HG02973 (cell line): ENCODE measurements at regions not wholly inside any gene's neighbourhood (a gene's known extent, or its start where the extent isn't known, plus 50 kb on each side); places are given as distances from the start of the nearest gene placed in this dataset.

Experiments used
- ATAC-seq: cut with Tn5 transposase; IDR thresholded peaks from one replicate; pipeline ENCODE4 v1.9.1; 2021; ENCODE audit warnings: moderate library complexity; ENCODE audit not compliant: unreplicated experiment

- no peak for ATAC-seq
These were observed 289.7 kb downstream of the TRIB2 start for GRCh38 chr2:13006426-13006825.

- ATAC-seq = peak; percentile 70
These were observed 290.3 kb downstream of the TRIB2 start for GRCh38 chr2:13006829-13007717.

DNA sequence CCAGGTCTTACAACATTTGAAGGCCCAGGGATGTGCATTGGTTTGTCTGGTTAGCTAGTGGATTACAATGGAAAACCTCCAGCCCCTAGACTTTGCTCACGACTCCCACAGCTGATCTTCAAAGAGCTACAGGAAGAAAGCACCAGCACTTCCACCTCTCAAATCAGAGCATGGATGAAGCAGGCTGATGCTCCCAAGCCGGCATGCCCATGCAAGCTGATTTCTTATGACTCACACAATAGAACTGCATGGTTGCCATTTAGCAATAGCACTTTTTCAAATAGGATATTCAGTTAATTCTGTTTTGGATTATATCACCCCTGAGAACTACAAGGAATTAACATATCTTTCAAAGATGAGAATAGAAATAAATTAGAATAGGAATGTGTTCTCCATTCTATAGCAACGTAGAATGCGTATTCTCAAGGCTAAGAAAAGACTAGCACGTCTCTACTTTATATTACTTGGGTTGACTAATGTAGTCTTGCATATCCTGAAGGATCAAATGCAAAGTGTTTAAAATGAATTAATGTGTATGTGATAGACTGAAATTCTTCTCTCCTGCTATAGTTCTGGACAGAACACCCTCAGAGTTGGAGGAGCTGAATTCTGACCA, 292.4 kb downstream of the TRIB2 start:
- no peak for ATAC-seq

DNA sequence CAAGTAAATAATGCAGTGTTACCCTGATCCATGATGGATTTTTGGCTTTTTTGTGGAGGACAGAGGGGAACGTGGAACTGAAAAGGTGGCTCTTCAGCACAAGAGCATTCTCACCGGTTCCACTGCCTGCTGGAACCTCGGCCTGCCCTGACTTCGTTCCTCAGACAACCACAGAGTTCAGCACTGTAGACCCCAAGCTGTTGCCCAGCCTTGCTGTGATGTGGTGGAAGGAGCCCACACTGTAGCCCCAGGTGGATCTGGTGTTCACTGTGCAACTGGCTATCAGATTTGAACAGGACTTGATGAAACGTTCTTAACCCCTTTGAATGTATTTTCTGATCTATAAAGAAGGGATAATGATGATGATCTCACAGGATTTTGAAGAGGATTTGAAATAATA, 293.5 kb downstream of the TRIB2 start:
- no peak for ATAC-seq

DNA sequence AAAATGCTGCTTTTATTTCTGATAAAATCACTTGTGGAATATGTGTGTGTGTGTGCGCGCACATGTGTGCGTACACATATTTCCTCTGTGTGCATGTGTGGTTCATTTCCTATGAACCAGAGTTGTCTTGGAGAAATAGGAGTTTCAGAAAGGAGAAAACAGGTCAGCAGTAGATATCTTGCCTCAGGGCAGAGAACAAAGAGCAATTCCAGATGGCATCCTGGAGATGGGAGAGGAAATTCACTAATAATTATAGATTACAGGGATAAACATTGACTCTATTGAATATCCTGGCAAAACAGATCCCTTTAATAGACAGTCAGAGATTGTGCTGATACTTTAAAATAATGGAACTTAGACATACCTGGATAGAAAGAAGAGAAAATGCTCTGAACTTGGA, 298.0 kb downstream of the TRIB2 start:
- ATAC-seq = no peak

GRCh38 chr2:13015532-13016320, 299.0 kb downstream of the TRIB2 start:
- no peak for ATAC-seq

DNA sequence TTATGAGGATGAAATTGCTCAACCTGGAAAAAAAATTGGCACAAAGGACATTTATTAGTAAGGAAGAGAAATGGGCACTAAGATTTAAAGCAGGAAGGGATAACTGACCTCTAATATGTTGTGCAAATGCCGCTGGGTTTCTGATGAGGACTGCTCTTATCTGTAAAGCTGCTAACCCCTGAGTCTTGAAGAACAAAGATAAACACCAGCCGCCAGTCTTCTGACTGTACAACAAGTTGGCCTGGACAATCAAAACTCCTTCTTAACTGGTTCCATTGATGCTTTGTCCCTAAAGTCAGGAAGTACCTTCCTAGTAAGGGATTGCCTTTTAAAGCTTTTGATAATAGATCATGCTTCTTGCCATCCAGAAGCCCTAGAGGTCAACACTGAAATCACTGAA, 301.8 kb downstream of the TRIB2 start:
- ATAC-seq = no peak

DNA sequence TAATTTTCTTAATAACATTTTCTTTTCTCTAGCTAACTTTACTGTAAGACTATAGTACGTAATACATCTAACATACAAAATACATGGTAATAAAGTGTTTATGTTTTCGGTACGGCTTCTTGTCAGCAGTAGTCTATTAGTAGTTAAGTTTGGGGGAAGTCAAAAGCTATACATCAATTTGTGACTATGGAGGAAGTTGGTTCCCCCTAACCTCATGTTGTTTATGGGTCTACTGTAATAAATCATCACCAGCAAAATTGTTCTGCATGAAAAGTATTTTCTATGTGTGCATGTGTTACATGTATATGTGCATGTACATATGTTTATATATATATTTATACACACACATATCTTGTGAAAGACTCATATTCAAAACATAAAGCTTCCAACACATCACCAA, 303.0 kb downstream of the TRIB2 start:
- no peak for ATAC-seq

DNA sequence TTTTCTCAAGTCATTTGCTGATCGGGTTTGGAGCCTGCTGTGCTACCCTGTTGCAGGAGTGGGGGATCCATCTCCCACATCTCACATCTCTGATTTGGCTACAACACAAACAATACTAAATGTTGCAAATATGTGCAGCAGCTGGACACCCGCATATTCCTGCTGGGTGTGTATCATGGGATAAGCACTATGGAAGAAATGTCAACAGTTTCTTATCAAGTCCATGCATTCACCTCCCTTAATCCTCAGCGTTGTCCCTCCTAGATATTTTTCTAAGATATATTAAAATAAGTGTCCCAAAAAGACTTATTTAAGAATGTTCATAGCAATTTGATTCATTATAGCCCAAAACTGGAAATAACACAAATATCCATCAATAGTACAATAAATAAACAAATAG, 303.7 kb downstream of the TRIB2 start:
- ATAC-seq = no peak

GRCh38 chr2:13021470-13021957, 304.8 kb downstream of the TRIB2 start:
- no peak for ATAC-seq

- no peak for ATAC-seq
These were observed 313.9 kb downstream of the TRIB2 start for GRCh38 chr2:13030606-13031005.

GRCh38 chr2:13034861-13035260, 318.1 kb downstream of the TRIB2 start:
- ATAC-seq = no peak

GRCh38 chr2:13035866-13036265, 319.1 kb downstream of the TRIB2 start:
- no peak for ATAC-seq

- ATAC-seq = no peak
These were observed 323.3 kb downstream of the TRIB2 start for GRCh38 chr2:13040043-13040442.

DNA sequence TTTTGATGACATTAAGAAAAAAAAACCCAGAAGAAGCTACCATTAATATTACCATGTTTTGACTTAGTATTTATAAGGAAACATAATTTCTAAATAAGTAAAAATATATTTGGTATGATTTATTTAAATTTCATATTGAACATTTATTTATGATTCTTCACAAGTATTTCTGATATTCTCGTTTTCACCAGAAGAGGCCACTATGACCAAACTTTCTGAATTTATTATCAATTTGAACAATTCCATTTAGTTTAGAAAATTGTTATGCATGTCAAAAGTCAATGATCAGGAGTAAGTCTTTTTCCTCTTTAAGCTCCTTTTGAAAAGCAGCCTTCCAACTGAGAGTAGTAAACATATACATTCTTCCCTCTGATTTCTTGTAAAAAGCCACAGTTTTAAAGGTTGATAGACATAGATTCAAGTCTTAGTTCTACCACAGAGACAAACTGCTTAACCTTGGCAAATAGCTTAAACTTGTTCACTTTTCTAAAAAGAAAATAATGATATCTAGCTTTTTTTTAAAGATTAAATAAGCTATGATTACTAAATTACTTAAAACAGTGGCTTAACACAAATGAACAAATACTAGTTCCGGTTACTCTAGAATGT, 329.9 kb downstream of the TRIB2 start:
- ATAC-seq = no peak

- no peak for ATAC-seq
These were observed 334.0 kb downstream of the TRIB2 start for GRCh38 chr2:13050764-13051163.

DNA sequence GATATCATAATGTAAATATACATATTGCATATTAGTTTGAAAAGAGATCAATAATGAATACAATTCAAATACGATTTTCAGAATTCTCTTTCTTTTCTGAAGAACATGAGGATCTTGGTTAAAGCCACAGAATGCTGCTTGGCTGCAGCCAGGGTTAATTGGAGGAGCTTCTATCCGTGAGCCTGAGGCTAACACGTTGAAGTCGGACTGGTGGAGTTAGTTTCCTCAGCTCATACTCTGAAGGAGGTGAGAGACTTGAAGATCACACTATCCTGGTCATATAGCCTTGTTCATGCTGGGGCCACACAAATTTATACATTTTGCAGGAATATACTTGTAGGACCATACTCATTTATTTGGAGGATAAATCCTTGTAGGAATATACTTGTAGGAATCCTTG, 335.8 kb downstream of the TRIB2 start:
- ATAC-seq = no peak

- ATAC-seq = no peak
These were observed 339.6 kb downstream of the TRIB2 start for GRCh38 chr2:13056259-13056843.

DNA sequence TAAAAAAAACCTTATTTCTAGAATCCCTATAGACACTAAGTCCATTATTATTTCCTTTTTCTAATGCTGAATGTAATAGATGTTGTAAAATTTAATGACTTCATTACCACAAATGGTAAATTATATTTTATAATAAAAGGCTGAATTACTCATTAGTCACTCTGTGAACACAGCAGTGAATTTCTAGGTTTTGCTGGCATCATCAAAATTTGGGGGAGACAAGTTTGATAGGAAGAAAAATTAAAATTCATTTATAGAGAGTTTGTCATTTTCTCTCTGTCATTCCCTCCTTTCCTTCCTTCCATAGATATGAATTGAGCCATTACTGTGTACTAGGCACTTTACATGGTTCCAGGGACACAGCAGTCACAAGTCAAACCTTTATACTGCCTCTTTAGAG, 340.9 kb downstream of the TRIB2 start:
- ATAC-seq = no peak

DNA sequence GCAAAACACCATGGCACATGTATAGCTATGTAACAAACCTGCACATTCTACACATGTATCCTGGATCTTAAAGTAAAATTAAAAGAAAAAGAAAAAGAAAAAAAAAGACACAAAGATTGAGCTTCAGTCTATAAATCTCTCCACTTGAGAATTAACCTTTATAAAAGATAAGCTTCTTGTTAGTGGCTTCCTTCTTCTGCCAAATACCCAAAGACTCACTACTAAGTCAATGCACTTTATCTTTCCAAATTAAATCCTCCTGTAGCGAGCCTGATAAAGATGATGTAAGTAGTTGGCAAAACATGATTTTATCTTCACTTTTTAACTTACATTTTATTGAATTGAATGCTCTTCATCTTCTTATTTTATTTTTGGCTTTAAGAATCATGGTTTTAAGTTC, 349.9 kb downstream of the TRIB2 start:
- ATAC-seq = no peak

DNA sequence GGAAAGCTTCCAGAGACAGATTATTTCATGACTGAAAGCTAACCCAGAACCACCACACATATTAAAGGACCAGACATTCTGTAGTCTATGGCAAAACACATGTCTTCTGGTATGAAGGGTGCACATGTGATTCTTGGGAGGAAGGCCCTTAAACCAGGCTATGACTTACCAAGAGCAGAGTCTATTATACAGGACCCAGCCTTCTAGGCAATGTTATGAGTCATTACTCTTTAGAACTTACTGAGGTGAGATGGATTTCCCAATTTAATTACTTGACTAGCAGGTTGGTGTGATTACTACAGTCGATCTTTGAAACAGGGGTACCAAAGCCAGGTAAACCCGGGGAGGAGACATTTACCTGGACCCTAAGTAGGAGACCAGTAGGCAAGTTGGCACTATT, 350.8 kb downstream of the TRIB2 start:
- ATAC-seq = no peak
